ENCODE measurements at regions not wholly inside any gene's neighbourhood (a gene's known extent, or its start where the extent isn't known, plus 50 kb on each side); places are given as distances from the start of the nearest gene placed in this dataset.

DNA sequence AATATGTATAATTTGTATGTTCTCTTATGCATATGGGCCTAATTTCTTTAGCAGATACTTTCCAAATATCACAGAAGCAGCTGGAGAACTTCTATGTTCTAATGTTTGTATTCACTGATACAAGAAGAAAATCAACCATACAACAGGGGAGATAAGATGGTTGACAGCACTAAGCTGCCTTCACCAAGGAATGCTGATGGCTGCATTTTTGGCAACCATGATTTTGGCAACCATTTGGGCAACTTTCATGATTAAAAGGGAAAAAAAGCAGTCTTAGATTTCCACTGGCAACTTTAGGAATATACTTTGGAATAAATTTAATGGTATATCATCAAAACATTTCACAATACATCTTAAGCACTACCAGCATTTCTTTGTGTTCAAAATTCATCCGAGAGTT, 740.3 kb upstream of the CDH6 start:
- no peak for TF ChIP-seq POLR2A (IDR thresholded peaks at IDR 0.05)
- TF ChIP-seq, protein P1, sequence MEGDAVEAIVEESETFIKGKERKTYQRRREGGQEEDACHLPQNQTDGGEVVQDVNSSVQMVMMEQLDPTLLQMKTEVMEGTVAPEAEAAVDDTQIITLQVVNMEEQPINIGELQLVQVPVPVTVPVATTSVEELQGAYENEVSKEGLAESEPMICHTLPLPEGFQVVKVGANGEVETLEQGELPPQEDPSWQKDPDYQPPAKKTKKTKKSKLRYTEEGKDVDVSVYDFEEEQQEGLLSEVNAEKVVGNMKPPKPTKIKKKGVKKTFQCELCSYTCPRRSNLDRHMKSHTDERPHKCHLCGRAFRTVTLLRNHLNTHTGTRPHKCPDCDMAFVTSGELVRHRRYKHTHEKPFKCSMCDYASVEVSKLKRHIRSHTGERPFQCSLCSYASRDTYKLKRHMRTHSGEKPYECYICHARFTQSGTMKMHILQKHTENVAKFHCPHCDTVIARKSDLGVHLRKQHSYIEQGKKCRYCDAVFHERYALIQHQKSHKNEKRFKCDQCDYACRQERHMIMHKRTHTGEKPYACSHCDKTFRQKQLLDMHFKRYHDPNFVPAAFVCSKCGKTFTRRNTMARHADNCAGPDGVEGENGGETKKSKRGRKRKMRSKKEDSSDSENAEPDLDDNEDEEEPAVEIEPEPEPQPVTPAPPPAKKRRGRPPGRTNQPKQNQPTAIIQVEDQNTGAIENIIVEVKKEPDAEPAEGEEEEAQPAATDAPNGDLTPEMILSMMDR (IDR thresholded peaks at IDR 0.05) = no peak

All from Peyer's patch (tissue), 4 donors.